ENCODE measurements at regions not wholly inside any gene's neighbourhood (a gene's known extent, or its start where the extent isn't known, plus 50 kb on each side); places are given as distances from the start of the nearest gene placed in this dataset.

DNA sequence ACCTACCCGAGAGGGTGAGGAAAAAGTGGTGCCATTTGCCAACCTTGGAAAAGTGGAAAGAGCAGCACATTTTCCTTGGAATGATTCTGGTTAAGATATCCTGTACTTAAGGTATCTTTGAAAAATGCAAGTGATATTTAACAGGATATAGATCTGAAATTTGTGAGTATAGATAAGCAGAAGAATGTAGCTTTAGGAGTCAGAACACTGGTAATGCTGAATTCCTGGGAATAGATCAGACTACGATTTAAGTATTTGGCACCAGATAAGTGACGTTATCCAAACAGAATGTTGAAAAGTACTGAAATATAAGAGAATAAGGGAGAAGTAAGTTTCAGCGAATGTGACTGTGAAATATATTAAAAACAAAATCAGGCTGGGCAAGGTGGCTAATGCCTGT, 210.1 kb downstream of the PCDH7 start:
- TF ChIP-seq EZH2phosphoT487 (IDR thresholded peaks at IDR 0.05; ENCODE audit: borderline replicate concordance, low read length) (no peak), EZH2 (IDR thresholded peaks at IDR 0.05; ENCODE audit: low read length, unreplicated experiment) (no peak)
- TF ChIP-seq, protein P1, sequence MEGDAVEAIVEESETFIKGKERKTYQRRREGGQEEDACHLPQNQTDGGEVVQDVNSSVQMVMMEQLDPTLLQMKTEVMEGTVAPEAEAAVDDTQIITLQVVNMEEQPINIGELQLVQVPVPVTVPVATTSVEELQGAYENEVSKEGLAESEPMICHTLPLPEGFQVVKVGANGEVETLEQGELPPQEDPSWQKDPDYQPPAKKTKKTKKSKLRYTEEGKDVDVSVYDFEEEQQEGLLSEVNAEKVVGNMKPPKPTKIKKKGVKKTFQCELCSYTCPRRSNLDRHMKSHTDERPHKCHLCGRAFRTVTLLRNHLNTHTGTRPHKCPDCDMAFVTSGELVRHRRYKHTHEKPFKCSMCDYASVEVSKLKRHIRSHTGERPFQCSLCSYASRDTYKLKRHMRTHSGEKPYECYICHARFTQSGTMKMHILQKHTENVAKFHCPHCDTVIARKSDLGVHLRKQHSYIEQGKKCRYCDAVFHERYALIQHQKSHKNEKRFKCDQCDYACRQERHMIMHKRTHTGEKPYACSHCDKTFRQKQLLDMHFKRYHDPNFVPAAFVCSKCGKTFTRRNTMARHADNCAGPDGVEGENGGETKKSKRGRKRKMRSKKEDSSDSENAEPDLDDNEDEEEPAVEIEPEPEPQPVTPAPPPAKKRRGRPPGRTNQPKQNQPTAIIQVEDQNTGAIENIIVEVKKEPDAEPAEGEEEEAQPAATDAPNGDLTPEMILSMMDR (conservative IDR thresholded peaks at IDR 0.05; ENCODE audit: low read depth, low read length), result no peak

DNA sequence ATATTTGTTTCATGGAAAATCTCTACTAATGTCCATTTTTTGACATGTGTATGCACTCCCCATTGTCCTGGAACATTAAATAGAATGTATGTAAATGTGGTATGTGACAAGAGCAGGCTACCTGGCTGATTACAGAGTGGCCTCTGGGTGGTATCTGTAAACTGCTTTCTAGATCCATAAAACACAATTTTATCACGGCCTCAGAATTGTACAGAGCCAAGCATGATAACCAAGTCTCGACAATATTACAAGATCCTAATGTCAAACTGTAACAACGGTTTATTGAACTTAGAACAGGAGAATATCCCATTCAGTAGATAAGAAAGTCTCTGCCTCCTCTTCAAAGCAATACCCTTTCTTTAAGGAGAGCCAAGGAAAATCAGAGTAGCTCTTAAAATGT, 212.4 kb downstream of the PCDH7 start:
- no TSS peak for BruUV-seq (replicated peaks)
- no peak overlapping the region for H2AFZ ChIP-seq (ENCODE audit: low read length)
- no peak for TF ChIP-seq EZH2phosphoT487 (IDR thresholded peaks at IDR 0.05; ENCODE audit: borderline replicate concordance, low read length)
- TF ChIP-seq, protein P1 (conservative IDR thresholded peaks at IDR 0.05; ENCODE audit: low read depth, low read length), result no peak
- no peak for TF ChIP-seq EZH2 (IDR thresholded peaks at IDR 0.05; ENCODE audit: low read length, unreplicated experiment)
- CTCF ChIA-PET, result no interaction called here
- H4K20me1 ChIP-seq (ENCODE audit: low read length), result no peaks in the 10 kb centered on the region
- no peaks in the 10 kb centered on the region for H3K27me3 ChIP-seq (ENCODE audit: low read length)
- H3K9me3 ChIP-seq (ENCODE audit: low read length), result no peaks in the 10 kb centered on the region
- H3K4me3 ChIP-seq (ENCODE audit: low read length), result no peak overlapping the region
- H3K9ac ChIP-seq (ENCODE audit: low read length), result no peak overlapping the region
- no peak overlapping the region for H3K27ac ChIP-seq (ENCODE audit: low read length)
- no peak for ATAC-seq
- H3K4me2 ChIP-seq (ENCODE audit: low read length), result no peak overlapping the region
- intact Hi-C loops (cut with micrococcal nuclease), result no loop called here
- no peaks in the 10 kb centered on the region for H3K36me3 ChIP-seq (ENCODE audit: low read depth, low read length)
- POLR2A ChIA-PET (ENCODE audit: unreplicated experiment), result no interaction called here
- no peaks in the 10 kb centered on the region for H3K4me1 ChIP-seq (ENCODE audit: insufficient read depth, low read length)
- H3K9me2 ChIP-seq (replicated peaks; ENCODE audit: low read length), result no peaks in the 10 kb centered on the region
- no peak for DNase-seq
- H3K79me2 ChIP-seq (ENCODE audit: low read length), result no peaks in the 10 kb centered on the region
- no peaks in the 10 kb centered on the region for H3F3A ChIP-seq (ENCODE audit: low read length, unreplicated experiment)

More for the DNA sequence above, 210.1 kb downstream of the PCDH7 start:
- DNase-seq (no peak), ATAC-seq (no peak)
- BruUV-seq (replicated peaks), result no TSS peak
- H3K4me1 ChIP-seq (ENCODE audit: insufficient read depth, low read length), result no peaks in the 10 kb centered on the region
- no peaks in the 10 kb centered on the region for H3K27me3 ChIP-seq (ENCODE audit: low read length)
- no peak overlapping the region for H3K27ac ChIP-seq (ENCODE audit: low read length)
- no peaks in the 10 kb centered on the region for H4K20me1 ChIP-seq (ENCODE audit: low read length)
- no peaks in the 10 kb centered on the region for H3K9me3 ChIP-seq (ENCODE audit: low read length)
- H3K79me2 ChIP-seq (ENCODE audit: low read length), result no peaks in the 10 kb centered on the region
- H3K36me3 ChIP-seq (ENCODE audit: low read depth, low read length), result no peaks in the 10 kb centered on the region
- no peak overlapping the region for H3K9ac ChIP-seq (ENCODE audit: low read length)
- H3K4me2 ChIP-seq (ENCODE audit: low read length), result no peak overlapping the region
- no peak overlapping the region for H2AFZ ChIP-seq (ENCODE audit: low read length)
- ChIA-PET CTCF (no interaction called here), POLR2A (ENCODE audit: unreplicated experiment) (no interaction called here)
- intact Hi-C loops (cut with micrococcal nuclease), result no loop called here
- H3K4me3 ChIP-seq (ENCODE audit: low read length), result no peak overlapping the region
- H3F3A ChIP-seq (ENCODE audit: low read length, unreplicated experiment), result no peaks in the 10 kb centered on the region
- H3K9me2 ChIP-seq (replicated peaks; ENCODE audit: low read length), result no peaks in the 10 kb centered on the region

DNA sequence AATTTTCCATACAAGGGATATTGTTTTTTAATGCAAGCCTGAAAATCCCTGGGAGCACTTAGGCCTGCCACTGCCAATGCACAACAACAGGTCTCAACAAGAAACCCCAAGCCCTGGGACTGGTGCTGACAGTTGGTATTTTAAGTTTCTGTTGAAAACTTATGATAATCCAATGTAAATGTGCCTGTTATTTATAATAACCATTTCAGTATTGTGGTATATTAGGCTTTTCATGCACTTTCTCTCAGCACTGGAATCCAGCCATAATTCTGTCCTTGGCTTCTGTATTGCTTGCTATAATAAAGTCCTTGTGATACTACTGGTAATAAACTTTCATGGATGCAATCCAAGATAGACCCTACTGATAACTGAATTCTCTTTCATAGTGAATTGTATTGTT, 218.9 kb downstream of the PCDH7 start:
- no peak for TF ChIP-seq EZH2 (IDR thresholded peaks at IDR 0.05; ENCODE audit: low read length, unreplicated experiment)
- POLR2A ChIA-PET (ENCODE audit: unreplicated experiment), result no interaction called here
- Histone ChIP-seq H4K20me1 (ENCODE audit: low read length) (no peaks in the 10 kb centered on the region), H3K9me3 (ENCODE audit: low read length) (no peaks in the 10 kb centered on the region), H3K27ac (ENCODE audit: low read length) (no peak overlapping the region), H3F3A (ENCODE audit: low read length, unreplicated experiment) (no peaks in the 10 kb centered on the region), H3K4me1 (ENCODE audit: insufficient read depth, low read length) (no peaks in the 10 kb centered on the region), H3K9me2 (replicated peaks; ENCODE audit: low read length) (no peaks in the 10 kb centered on the region), H3K4me2 (ENCODE audit: low read length) (no peak overlapping the region), H2AFZ (ENCODE audit: low read length) (no peak overlapping the region), H3K36me3 (ENCODE audit: low read depth, low read length) (no peaks in the 10 kb centered on the region), H3K27me3 (ENCODE audit: low read length) (no peaks in the 10 kb centered on the region), H3K79me2 (ENCODE audit: low read length) (no peaks in the 10 kb centered on the region), H3K4me3 (ENCODE audit: low read length) (no peak overlapping the region), H3K9ac (ENCODE audit: low read length) (no peak overlapping the region)
- BruUV-seq (replicated peaks), result no TSS peak
- intact Hi-C loops (cut with micrococcal nuclease), result no loop called here
- CTCF ChIA-PET, result interaction anchor here (0.6 kb wide), 1 partner anchor 108 kb away, joined by 3 read pairs; no protein-coding TSS in a partner anchor
- no peak for ATAC-seq
- no peak for DNase-seq
